ENCODE measurements at regions not wholly inside any gene's neighbourhood (a gene's known extent, or its start where the extent isn't known, plus 50 kb on each side); places are given as distances from the start of the nearest gene placed in this dataset.
"Not testable (repeated sequence)": the region's sequence is repeated elsewhere in the genome, so short reads cannot be mapped to it uniquely, and the experiment has no call there.

GRCh38 chr9:90233081-90233480, 409.5 kb downstream of the DIRAS2 start:
- TF ChIP-seq CTCF, POLR2A, POLR2AphosphoS5 (IDR thresholded peaks at IDR 0.05): not testable (repeated sequence)

All from breast epithelium (tissue), 3 donors.